T-helper 17 cell (primary cell): ENCODE measurements at regions not wholly inside any gene's neighbourhood (a gene's known extent, or its start where the extent isn't known, plus 50 kb on each side); places are given as distances from the start of the nearest gene placed in this dataset.

Experiments
- ATAC-seq: fragments of 150-1000 bp; cut with Tn5 transposase; 2 replicates; pipeline ENCODE4 v1.10.0; 2021; ENCODE audit warnings: mild to moderate bottlenecking, moderate library complexity
- DNase-seq, 3 donors: peaks; one replicate each; pipeline versions ENCODE4 v3.0.0 to v3.0.0-alpha.2; 2020 to 2021
- H3K9me3 ChIP-seq: one replicate; pipeline ENCODE4 v1.7.0; 2013; ENCODE audit warnings: low read length, mild to moderate bottlenecking; ENCODE audit not compliant: control insufficient read depth, poor library complexity, severe bottlenecking
- H3K27ac Mint-ChIP-seq: one replicate; pipeline ENCODE4 v1.8.0; 2022; ENCODE audit warnings: mild to moderate bottlenecking, moderate library complexity, mixed read lengths
- H3K27me3 Mint-ChIP-seq: one replicate; pipeline ENCODE4 v1.8.0; 2022; ENCODE audit warnings: mixed read lengths
- H3K36me3 Mint-ChIP-seq: one replicate; pipeline ENCODE4 v1.8.0; 2022; ENCODE audit warnings: low read depth, mixed read lengths
- H3K4me1 Mint-ChIP-seq: one replicate; pipeline ENCODE4 v1.8.0; 2022; ENCODE audit warnings: mild to moderate bottlenecking, mixed read lengths
- H3K4me3 Mint-ChIP-seq: one replicate; pipeline ENCODE4 v1.8.0; 2022; ENCODE audit warnings: mild to moderate bottlenecking, moderate library complexity, mixed read lengths

GRCh38 chr17:70476368-70476767, 307.0 kb downstream of the KCNJ2 start:
- H3K9me3 ChIP-seq: no peaks in the 10 kb centered on the region
- ATAC-seq (no peak), DNase-seq (no peak)
- Mint-ChIP-seq H3K36me3 (no peaks in the 10 kb centered on the region), H3K4me3 (no peak overlapping the region), H3K4me1 (no peaks in the 10 kb centered on the region), H3K27ac (no peak overlapping the region), H3K27me3 (no peaks in the 10 kb centered on the region)

- H3K36me3 Mint-ChIP-seq: no peaks in the 10 kb centered on the region
- no peaks in the 10 kb centered on the region for H3K4me1 Mint-ChIP-seq
- no peak overlapping the region for H3K27ac Mint-ChIP-seq
- no peak overlapping the region for H3K4me3 Mint-ChIP-seq
- no peaks in the 10 kb centered on the region for H3K9me3 ChIP-seq
- DNase-seq (no peak), ATAC-seq (no peak)
- no peaks in the 10 kb centered on the region for H3K27me3 Mint-ChIP-seq
Observed at GRCh38 chr17:70478902-70479301, 309.6 kb downstream of the KCNJ2 start.

DNA sequence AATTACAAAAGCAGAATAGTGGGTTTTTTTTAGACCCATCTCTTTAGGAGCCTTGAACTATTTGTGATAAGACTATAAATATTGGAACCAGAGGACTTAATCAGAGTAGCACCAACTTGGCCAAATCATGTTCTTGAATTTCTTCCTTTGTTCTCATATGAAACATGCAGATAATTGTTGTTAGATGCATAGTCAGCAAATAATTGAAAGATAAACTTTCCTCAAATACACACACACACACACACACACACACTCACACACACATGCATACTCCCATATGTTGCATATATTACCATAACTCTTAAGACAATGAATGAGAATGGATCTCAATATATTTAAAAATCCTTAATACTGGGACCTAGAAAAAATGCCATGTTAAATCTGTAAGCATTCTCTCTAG, 310.4 kb downstream of the KCNJ2 start:
- ATAC-seq: no peak
- no peak overlapping the region for H3K4me3 Mint-ChIP-seq
- H3K4me1 Mint-ChIP-seq: no peaks in the 10 kb centered on the region

GRCh38 chr17:70483624-70484023, 314.3 kb downstream of the KCNJ2 start:
- no peak for DNase-seq
- no peaks in the 10 kb centered on the region for H3K9me3 ChIP-seq
- no peaks in the 10 kb centered on the region for H3K27me3 Mint-ChIP-seq
- H3K4me1 Mint-ChIP-seq: no peaks in the 10 kb centered on the region
- ATAC-seq: no peak
- no peak overlapping the region for H3K27ac Mint-ChIP-seq
- H3K4me3 Mint-ChIP-seq: no peak overlapping the region
- H3K36me3 Mint-ChIP-seq: no peaks in the 10 kb centered on the region

More for the DNA sequence above, 310.4 kb downstream of the KCNJ2 start:
- no peaks in the 10 kb centered on the region for H3K9me3 ChIP-seq
- H3K36me3 Mint-ChIP-seq: no peaks in the 10 kb centered on the region
- no peak for DNase-seq
- no peaks in the 10 kb centered on the region for H3K27me3 Mint-ChIP-seq
- H3K27ac Mint-ChIP-seq: no peak overlapping the region

- no peaks in the 10 kb centered on the region for H3K36me3 Mint-ChIP-seq
- H3K27me3 Mint-ChIP-seq: no peaks in the 10 kb centered on the region
- no peak overlapping the region for H3K27ac Mint-ChIP-seq
- H3K4me3 Mint-ChIP-seq: no peak overlapping the region
- H3K4me1 Mint-ChIP-seq: no peaks in the 10 kb centered on the region
- no peak for ATAC-seq
- no peaks in the 10 kb centered on the region for H3K9me3 ChIP-seq
- no peak for DNase-seq
Observed at GRCh38 chr17:70484050-70484449, 314.7 kb downstream of the KCNJ2 start.

GRCh38 chr17:70484496-70484895, 315.2 kb downstream of the KCNJ2 start:
- no peak for ATAC-seq
- no peak for DNase-seq
- H3K27ac Mint-ChIP-seq: no peak overlapping the region
- H3K36me3 Mint-ChIP-seq: no peaks in the 10 kb centered on the region
- no peaks in the 10 kb centered on the region for H3K27me3 Mint-ChIP-seq
- no peaks in the 10 kb centered on the region for H3K9me3 ChIP-seq
- no peak overlapping the region for H3K4me3 Mint-ChIP-seq
- no peaks in the 10 kb centered on the region for H3K4me1 Mint-ChIP-seq

GRCh38 chr17:70492368-70492767, 323.0 kb downstream of the KCNJ2 start:
- no peak overlapping the region for H3K27ac Mint-ChIP-seq
- no peak overlapping the region for H3K4me3 Mint-ChIP-seq
- DNase-seq: no peak
- H3K4me1 Mint-ChIP-seq: no peaks in the 10 kb centered on the region
- H3K36me3 Mint-ChIP-seq: no peaks in the 10 kb centered on the region
- H3K9me3 ChIP-seq: no peaks in the 10 kb centered on the region
- H3K27me3 Mint-ChIP-seq: peaks cover 4% of the 10 kb centered on the region
- no peak for ATAC-seq

DNA sequence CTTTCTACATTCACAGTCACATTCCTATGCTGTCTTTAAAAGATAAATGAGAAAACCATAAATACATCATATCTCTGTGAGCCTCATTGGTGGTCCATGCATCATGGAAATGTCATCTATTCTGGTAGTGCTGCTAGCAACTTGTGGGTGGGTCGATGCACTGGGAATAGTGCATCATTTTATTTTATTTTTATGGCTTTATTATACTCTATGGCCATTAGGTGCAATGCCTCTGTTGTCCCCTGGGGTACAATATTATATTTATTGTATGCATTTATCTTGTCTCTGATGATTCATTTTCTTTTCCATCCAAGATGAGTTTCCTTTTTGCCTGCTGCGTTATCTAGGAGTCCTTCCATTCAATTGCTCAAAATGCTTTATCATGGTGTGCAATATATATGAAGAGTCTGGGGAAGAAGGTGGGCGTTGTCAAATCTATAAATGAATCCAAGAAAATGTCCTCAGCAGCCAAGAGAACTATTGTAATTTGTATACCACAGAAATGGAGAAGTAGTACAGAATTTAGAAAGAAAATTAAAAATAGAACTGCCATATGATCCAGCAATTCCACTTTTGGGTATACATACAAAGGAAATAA, 324.0 kb downstream of the KCNJ2 start:
- Mint-ChIP-seq H3K27ac (no peak overlapping the region), H3K36me3 (no peaks in the 10 kb centered on the region), H3K27me3 (peaks cover 4% of the 10 kb centered on the region), H3K4me3 (no peak overlapping the region), H3K4me1 (no peaks in the 10 kb centered on the region)
- DNase-seq (no peak), ATAC-seq (no peak)
- no peaks in the 10 kb centered on the region for H3K9me3 ChIP-seq

- H3K27ac Mint-ChIP-seq: no peak overlapping the region
- no peaks in the 10 kb centered on the region for H3K9me3 ChIP-seq
- H3K36me3 Mint-ChIP-seq: no peaks in the 10 kb centered on the region
- H3K4me1 Mint-ChIP-seq: no peaks in the 10 kb centered on the region
- DNase-seq: no peak
- peaks cover 10% of the 10 kb centered on the region for H3K27me3 Mint-ChIP-seq
- H3K4me3 Mint-ChIP-seq: no peak overlapping the region
- no peak for ATAC-seq
Observed at GRCh38 chr17:70498631-70499030, 329.3 kb downstream of the KCNJ2 start.

DNA sequence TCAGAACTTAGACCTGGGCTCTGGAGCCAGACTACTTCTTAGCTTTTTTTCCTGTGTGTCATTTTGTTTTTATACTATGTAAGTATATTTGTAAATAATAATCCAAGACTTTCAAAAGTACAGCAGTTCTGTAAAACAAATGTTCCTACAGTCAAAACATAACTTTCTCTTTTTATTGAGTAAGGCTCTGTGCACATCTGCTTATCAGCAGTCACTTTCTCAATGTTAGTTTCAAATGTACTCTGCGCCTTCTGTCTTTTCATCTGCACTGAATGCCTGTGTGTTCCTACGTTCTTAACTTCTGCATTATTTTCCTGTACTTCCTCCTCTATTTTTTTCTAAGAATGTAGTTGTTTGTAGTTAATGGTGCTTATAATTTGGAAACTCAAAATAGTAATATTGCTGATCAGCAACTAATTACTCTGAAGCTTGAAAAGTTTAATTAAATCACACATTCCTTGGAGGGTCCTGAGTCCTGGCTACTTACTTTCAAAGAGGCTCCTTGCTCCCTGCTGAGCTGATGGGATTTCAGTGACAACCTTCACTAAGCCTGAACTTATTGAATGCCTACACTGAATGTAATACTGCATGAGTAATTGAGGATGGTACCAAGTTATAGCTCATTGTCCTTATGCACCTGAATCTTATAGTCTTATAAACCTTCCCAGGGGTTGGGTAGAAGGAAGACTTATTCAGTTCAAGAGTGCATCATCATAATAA, 329.9 kb downstream of the KCNJ2 start:
- Mint-ChIP-seq H3K36me3 (no peaks in the 10 kb centered on the region), H3K27ac (no peak overlapping the region), H3K27me3 (peaks cover 10% of the 10 kb centered on the region), H3K4me3 (no peak overlapping the region), H3K4me1 (no peaks in the 10 kb centered on the region)
- no peak for DNase-seq
- no peak for ATAC-seq
- no peaks in the 10 kb centered on the region for H3K9me3 ChIP-seq

GRCh38 chr17:70503449-70503848, 334.1 kb downstream of the KCNJ2 start:
- Mint-ChIP-seq H3K27me3 (peaks cover 5% of the 10 kb centered on the region), H3K4me1 (no peaks in the 10 kb centered on the region), H3K36me3 (peaks cover 2% of the 10 kb centered on the region), H3K4me3 (no peak overlapping the region), H3K27ac (no peak overlapping the region)
- H3K9me3 ChIP-seq: no peaks in the 10 kb centered on the region
- ATAC-seq (no peak), DNase-seq (no peak)

GRCh38 chr17:70510288-70510687, 341.0 kb downstream of the KCNJ2 start:
- no peak overlapping the region for H3K4me3 Mint-ChIP-seq
- H3K4me1 Mint-ChIP-seq: no peaks in the 10 kb centered on the region
- ATAC-seq (no peak), DNase-seq (no peak)
- H3K9me3 ChIP-seq: no peaks in the 10 kb centered on the region
- H3K36me3 Mint-ChIP-seq: no peaks in the 10 kb centered on the region
- H3K27ac Mint-ChIP-seq: no peak overlapping the region
- peaks cover 12% of the 10 kb centered on the region for H3K27me3 Mint-ChIP-seq

- no peak for ATAC-seq
- H3K4me3 Mint-ChIP-seq: no peak overlapping the region
- peaks cover 2% of the 10 kb centered on the region for H3K9me3 ChIP-seq
- H3K27me3 Mint-ChIP-seq: peaks cover 11% of the 10 kb centered on the region
- no peaks in the 10 kb centered on the region for H3K36me3 Mint-ChIP-seq
- H3K4me1 Mint-ChIP-seq: no peaks in the 10 kb centered on the region
- DNase-seq: no peak
- no peak overlapping the region for H3K27ac Mint-ChIP-seq
Observed at GRCh38 chr17:70517816-70518215, 348.5 kb downstream of the KCNJ2 start.

- peaks cover 2% of the 10 kb centered on the region for H3K9me3 ChIP-seq
- Mint-ChIP-seq H3K27me3 (peaks cover 7% of the 10 kb centered on the region), H3K27ac (no peak overlapping the region), H3K4me1 (no peaks in the 10 kb centered on the region), H3K36me3 (no peaks in the 10 kb centered on the region), H3K4me3 (no peak overlapping the region)
- DNase-seq: no peak
- no peak for ATAC-seq
Observed at GRCh38 chr17:70519300-70519699, 350.0 kb downstream of the KCNJ2 start.
